ENCODE measurements at regions not wholly inside any gene's neighbourhood (a gene's known extent, or its start where the extent isn't known, plus 50 kb on each side); places are given as distances from the start of the nearest gene placed in this dataset.
"Not testable (repeated sequence)": the region's sequence is repeated elsewhere in the genome, so short reads cannot be mapped to it uniquely, and the experiment has no call there.

- H3K36me3 Mint-ChIP-seq (ENCODE audit: low read depth); H3K27me3 Mint-ChIP-seq; H3K27ac Mint-ChIP-seq; H3K4me1 Mint-ChIP-seq (ENCODE audit: low read depth); H3K4me3 Mint-ChIP-seq; intact Hi-C loops (cut with micrococcal nuclease): not testable (repeated sequence)
- peaks cover 45% of the 10 kb centered on the region for H3K9me3 Mint-ChIP-seq
Observed at GRCh38 chr4:72632253-72632652, 63.2 kb upstream of the ADAMTS3 start.

- Mint-ChIP-seq H3K4me3 (no peak overlapping the region), H3K36me3 (ENCODE audit: low read depth) (no peaks in the 10 kb centered on the region), H3K4me1 (ENCODE audit: low read depth) (no peaks in the 10 kb centered on the region), H3K27me3 (no peaks in the 10 kb centered on the region), H3K27ac (no peak overlapping the region), H3K9me3 (peaks cover 37% of the 10 kb centered on the region)
- intact Hi-C loops (cut with micrococcal nuclease): no loop called here
Observed at GRCh38 chr4:72631296-72631695, 62.3 kb upstream of the ADAMTS3 start.

- intact Hi-C loops (cut with micrococcal nuclease): no loop called here
- Mint-ChIP-seq H3K36me3 (ENCODE audit: low read depth) (no peaks in the 10 kb centered on the region), H3K27ac (no peak overlapping the region), H3K4me3 (no peak overlapping the region), H3K27me3 (no peaks in the 10 kb centered on the region), H3K9me3 (peaks cover 22% of the 10 kb centered on the region), H3K4me1 (ENCODE audit: low read depth) (no peaks in the 10 kb centered on the region)
Observed at GRCh38 chr4:72629540-72629939, 60.5 kb upstream of the ADAMTS3 start.

- Mint-ChIP-seq H3K4me3 (no peak overlapping the region), H3K27ac (no peak overlapping the region), H3K9me3 (peaks cover 22% of the 10 kb centered on the region), H3K27me3 (no peaks in the 10 kb centered on the region), H3K4me1 (ENCODE audit: low read depth) (no peaks in the 10 kb centered on the region), H3K36me3 (ENCODE audit: low read depth) (no peaks in the 10 kb centered on the region)
- intact Hi-C loops (cut with micrococcal nuclease): no loop called here
Observed at GRCh38 chr4:72627723-72628122, 58.7 kb upstream of the ADAMTS3 start.

Measured in dendritic cell treated with granulocyte-macrophage colony-stimulating factor and Interleukin-4, amounts not matched to agents 40 ng/mL and 50 ng/mL, for 4 days (primary cell).